GM12878 (cell line): ENCODE measurements at regions not wholly inside any gene's neighbourhood (a gene's known extent, or its start where the extent isn't known, plus 50 kb on each side); places are given as distances from the start of the nearest gene placed in this dataset.

Source experiments
- CEBPB ChIP-seq, 2 experiments: fragments of 150-350 bp in 1 of 2; IDR thresholded peaks; 2 replicates each; pipeline ENCODE4 v1.6.1; 2012 to 2014; ENCODE audit warnings: low read depth in 2 of 2, low read length in 2 of 2, borderline replicate concordance in 1 of 2, inconsistent platforms in 1 of 2
- DPF2 ChIP-seq: fragments of 450-650 bp; IDR thresholded peaks from 2 replicates; pipeline ENCODE4 v1.6.1; 2017; ENCODE audit warnings: mild to moderate bottlenecking
- EP300 ChIP-seq, 2 experiments: fragments of 150-350 bp in 1 of 2; IDR thresholded peaks; 2 replicates each; pipeline ENCODE4 v1.6.1; 2011 to 2012; ENCODE audit warnings: low read depth in 2 of 2, low read length in 2 of 2, borderline replicate concordance in 1 of 2, improper control_type of control experiment in 1 of 2, inconsistent platforms in 1 of 2; ENCODE audit not compliant: control insufficient read depth in 1 of 2
- MYC ChIP-seq: IDR thresholded peaks from 2 replicates; pipeline ENCODE4 v1.6.1; 2011; ENCODE audit warnings: mild to moderate bottlenecking, low read length, moderate library complexity, inconsistent platforms; ENCODE audit not compliant: insufficient read depth, insufficient replicate concordance, insufficient read length, severe bottlenecking
- POLR2A ChIP-seq: IDR thresholded peaks from 2 replicates; pipeline ENCODE4 v1.6.1; 2011; ENCODE audit warnings: low read depth, mild to moderate bottlenecking, low read length
- POLR2AphosphoS5 ChIP-seq: IDR thresholded peaks from 2 replicates; pipeline ENCODE4 v1.6.1; 2011; ENCODE audit warnings: mild to moderate bottlenecking, low read length, inconsistent platforms
- SRF ChIP-seq, 2 experiments: IDR thresholded peaks; 2 replicates each; pipeline ENCODE4 v1.6.1; 2011; ENCODE audit warnings: low read depth in 2 of 2, low read length in 2 of 2, mild to moderate bottlenecking in 1 of 2, moderate library complexity in 1 of 2
- TCF3 ChIP-seq: IDR thresholded peaks from 2 replicates; pipeline ENCODE4 v1.6.1; 2012; ENCODE audit warnings: low read depth, mild to moderate bottlenecking, low read length, borderline replicate concordance; ENCODE audit not compliant: insufficient read depth
- ZNF384 ChIP-seq: IDR thresholded peaks from 2 replicates; pipeline ENCODE4 v1.6.1; 2012; ENCODE audit warnings: low read depth, mild to moderate bottlenecking, low read length, improper control_type of control experiment, borderline replicate concordance
- TF ChIP-seq, protein P1 (sequence below), 3 experiments: IDR thresholded peaks in 2 of 3; conservative IDR thresholded peaks in 1 of 3; 2 replicates each; pipeline ENCODE4 v1.5.1; 2011; ENCODE audit warnings: low read depth in 3 of 3, low read length in 3 of 3, mild to moderate bottlenecking in 3 of 3, control low read depth in 2 of 3, moderate library complexity in 2 of 3, inconsistent platforms in 1 of 3, mixed read lengths in 1 of 3; ENCODE audit not compliant: control insufficient read depth in 2 of 3, insufficient read depth in 1 of 3; ENCODE audit errors: extremely low read depth in 1 of 3
- TF ChIP-seq, protein P2 (sequence below): IDR thresholded peaks from 2 replicates; pipeline ENCODE4 v1.6.1; 2011; ENCODE audit warnings: low read depth, low read length, improper control_type of control experiment, borderline replicate concordance

DNA sequence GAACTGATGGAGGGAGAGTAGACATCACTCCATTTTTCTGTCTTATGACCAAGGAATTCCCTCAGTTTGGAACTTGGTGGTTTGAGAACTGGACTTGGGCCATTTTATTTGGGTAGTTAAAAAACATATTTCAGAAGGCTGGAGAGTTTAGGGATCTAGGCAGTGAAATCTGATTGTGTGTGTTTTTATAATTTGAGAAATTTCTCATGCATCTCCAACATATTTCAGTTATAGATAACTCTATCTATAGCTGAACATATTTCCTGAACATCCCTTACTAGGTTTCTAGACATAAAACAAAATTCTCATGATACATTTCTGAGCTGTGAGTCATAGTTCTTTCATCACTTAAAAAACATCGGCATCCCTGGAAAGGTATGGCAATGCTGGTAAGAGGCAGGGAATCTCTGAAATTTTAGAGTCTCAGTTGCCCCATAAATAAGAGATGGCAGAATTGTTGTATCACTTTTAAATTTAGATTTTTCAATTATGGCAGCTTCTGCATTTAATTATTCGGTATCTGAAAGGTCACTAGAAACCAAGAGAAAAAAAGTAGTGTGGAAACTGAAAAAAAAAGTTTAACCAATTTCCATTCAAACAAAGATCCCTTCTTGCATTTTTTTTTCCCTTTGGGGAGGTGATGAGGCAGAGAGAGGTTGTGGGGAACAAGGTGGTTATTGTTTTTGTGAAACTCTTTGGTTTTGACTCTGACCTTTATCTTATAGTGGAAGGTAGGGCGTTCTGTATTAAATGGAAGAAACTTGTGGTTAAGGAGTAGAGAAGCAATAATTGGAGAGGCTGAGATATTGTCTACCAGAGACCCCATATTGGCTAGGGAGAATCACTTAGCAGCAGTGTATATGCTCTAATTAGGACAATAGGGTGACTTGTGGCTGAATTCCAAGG is 102.9 kb downstream of the FASLG start:
- no peak for TF ChIP-seq ZNF384
- no peak for TF ChIP-seq TCF3
- TF ChIP-seq POLR2AphosphoS5, result no peak
- TF ChIP-seq, protein P1, sequence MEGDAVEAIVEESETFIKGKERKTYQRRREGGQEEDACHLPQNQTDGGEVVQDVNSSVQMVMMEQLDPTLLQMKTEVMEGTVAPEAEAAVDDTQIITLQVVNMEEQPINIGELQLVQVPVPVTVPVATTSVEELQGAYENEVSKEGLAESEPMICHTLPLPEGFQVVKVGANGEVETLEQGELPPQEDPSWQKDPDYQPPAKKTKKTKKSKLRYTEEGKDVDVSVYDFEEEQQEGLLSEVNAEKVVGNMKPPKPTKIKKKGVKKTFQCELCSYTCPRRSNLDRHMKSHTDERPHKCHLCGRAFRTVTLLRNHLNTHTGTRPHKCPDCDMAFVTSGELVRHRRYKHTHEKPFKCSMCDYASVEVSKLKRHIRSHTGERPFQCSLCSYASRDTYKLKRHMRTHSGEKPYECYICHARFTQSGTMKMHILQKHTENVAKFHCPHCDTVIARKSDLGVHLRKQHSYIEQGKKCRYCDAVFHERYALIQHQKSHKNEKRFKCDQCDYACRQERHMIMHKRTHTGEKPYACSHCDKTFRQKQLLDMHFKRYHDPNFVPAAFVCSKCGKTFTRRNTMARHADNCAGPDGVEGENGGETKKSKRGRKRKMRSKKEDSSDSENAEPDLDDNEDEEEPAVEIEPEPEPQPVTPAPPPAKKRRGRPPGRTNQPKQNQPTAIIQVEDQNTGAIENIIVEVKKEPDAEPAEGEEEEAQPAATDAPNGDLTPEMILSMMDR (IDR thresholded peaks at IDR 0.05 in 2 of 3, conservative IDR thresholded peaks at IDR 0.05 in 1 of 3; ENCODE audit: control insufficient read depth in 2 of 3, extremely low read depth in 1 of 3, insufficient read depth in 1 of 3, low read depth in 3 of 3, low read length in 3 of 3), result no peak
- no peak for TF ChIP-seq DPF2
- no peak for TF ChIP-seq EP300 (IDR thresholded peaks at IDR 0.05; ENCODE audit: borderline replicate concordance in 1 of 2, control insufficient read depth in 1 of 2, low read depth in 2 of 2, low read length in 2 of 2)
- no peak for TF ChIP-seq POLR2A
- TF ChIP-seq MYC, result no peak
- no peak for TF ChIP-seq SRF (IDR thresholded peaks at IDR 0.05; ENCODE audit: low read depth in 2 of 2, low read length in 2 of 2)
- TF ChIP-seq, protein P2, sequence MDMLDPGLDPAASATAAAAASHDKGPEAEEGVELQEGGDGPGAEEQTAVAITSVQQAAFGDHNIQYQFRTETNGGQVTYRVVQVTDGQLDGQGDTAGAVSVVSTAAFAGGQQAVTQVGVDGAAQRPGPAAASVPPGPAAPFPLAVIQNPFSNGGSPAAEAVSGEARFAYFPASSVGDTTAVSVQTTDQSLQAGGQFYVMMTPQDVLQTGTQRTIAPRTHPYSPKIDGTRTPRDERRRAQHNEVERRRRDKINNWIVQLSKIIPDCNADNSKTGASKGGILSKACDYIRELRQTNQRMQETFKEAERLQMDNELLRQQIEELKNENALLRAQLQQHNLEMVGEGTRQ, result no peak
- no peak for TF ChIP-seq CEBPB (IDR thresholded peaks at IDR 0.05; ENCODE audit: borderline replicate concordance in 1 of 2, low read depth in 2 of 2, low read length in 2 of 2)
